ENCODE measurements at regions not wholly inside any gene's neighbourhood (a gene's known extent, or its start where the extent isn't known, plus 50 kb on each side); places are given as distances from the start of the nearest gene placed in this dataset.

GRCh38 chr9:106085479-106085878 lies 391.1 kb downstream of the TMEM38B start:
- TF ChIP-seq CTCF (IDR thresholded peaks at IDR 0.05) (no peak), EP300 (IDR thresholded peaks at IDR 0.05) (no peak), POLR2A (IDR thresholded peaks at IDR 0.05) (no peak), POLR2AphosphoS5 (IDR thresholded peaks at IDR 0.05) (no peak)
